ENCODE measurements at regions not wholly inside any gene's neighbourhood (a gene's known extent, or its start where the extent isn't known, plus 50 kb on each side); places are given as distances from the start of the nearest gene placed in this dataset.
A peak's percentile ranks its signal among the peaks of the same experiment; 100 is the strongest.
"Not testable (repeated sequence)": the region's sequence is repeated elsewhere in the genome, so short reads cannot be mapped to it uniquely, and the experiment has no call there.

DNA sequence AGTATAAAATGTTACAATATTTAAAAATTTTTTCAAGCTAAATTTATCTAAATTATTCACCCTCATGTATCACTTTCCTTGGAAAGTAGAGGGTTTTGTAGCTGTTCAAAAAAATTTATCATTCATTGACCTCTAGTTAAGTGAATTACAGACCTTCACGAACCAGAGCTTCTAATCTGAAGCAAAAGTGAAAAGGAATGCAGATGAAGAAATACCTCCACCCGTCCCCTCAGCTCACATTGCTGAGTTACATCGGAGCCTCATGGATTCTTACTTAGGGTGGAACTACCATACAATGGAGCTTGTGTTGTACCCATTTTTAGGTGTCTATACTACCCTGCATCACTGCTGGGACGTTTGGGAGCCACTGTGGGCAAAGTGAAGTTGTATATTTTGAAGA lies 146.2 kb upstream of the NEDD9 start:
- no peaks in the 10 kb centered on the region for H3K36me3 ChIP-seq (ENCODE audit: control insufficient read depth in 2 of 2, insufficient read depth in 2 of 2, low read length in 2 of 2)
- H3K4me1 ChIP-seq (ENCODE audit: control insufficient read depth in 2 of 2, insufficient read depth in 2 of 2, low read length in 2 of 2), result peaks cover 4 to 5% of the 10 kb centered on the region in 2 donors
- H3K9me3 ChIP-seq (ENCODE audit: control insufficient read depth in 2 of 2, low read length in 2 of 2), result no peaks in the 10 kb centered on the region
- H3K27me3 ChIP-seq (ENCODE audit: control insufficient read depth in 2 of 2, insufficient read depth in 2 of 2, low read length in 2 of 2), result no peaks in the 10 kb centered on the region
- H3K4me3 ChIP-seq (ENCODE audit: low read length in 2 of 2), result no peak overlapping the region
- no peak overlapping the region for H3K27ac ChIP-seq (ENCODE audit: low read depth in 2 of 2, low read length in 2 of 2)
- no peak overlapping the region for H3K9ac ChIP-seq (ENCODE audit: low read depth in 1 of 2, low read length in 2 of 2)

DNA sequence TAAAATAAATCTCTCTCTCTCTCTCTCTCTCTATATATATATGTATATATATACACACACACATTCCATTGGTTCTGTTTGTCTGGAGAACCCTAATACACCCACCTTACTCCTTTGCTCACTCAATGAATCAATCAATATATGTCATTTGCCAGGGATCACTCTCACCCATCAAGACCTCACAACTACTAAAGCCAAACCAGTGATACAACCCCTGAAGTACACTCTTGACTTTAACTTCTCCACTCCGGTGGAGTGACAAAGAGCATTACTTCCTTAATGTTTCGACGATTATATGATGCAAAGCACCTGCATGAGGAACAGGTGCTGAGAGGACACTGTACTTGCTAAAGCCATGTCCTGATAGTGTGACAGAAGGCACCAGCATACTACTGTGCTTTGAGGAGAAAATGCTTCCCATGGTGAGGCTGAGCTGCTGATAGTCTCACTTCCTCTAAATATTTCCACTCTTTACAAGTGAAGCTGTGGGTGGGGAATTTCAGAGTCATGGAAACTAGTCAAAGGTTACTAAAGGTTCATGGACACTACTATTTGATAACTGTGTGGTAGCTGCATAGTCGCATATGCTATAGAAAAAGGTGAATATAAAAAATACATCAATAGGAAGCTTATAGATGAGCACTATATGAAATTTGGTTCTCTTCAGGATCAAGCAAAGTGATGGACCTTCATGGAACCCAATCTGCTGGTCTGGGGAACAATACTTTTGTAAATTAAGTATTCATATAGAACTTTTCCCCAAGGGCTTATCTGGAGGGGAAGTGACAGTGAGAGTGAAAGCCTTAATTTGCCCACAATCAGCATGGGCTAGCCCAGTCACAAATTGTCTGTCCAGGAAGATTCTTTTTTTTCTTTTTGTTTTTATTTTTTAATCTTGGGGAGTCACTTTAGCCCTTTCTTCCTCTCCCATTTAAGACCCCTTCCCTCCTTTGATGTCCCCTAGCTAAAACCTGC lies 141.9 kb upstream of the NEDD9 start:
- Histone ChIP-seq H3K9me3 (ENCODE audit: control insufficient read depth in 2 of 2, low read length in 2 of 2) (no peaks in the 10 kb centered on the region), H3K36me3 (ENCODE audit: control insufficient read depth in 2 of 2, insufficient read depth in 2 of 2, low read length in 2 of 2) (no peaks in the 10 kb centered on the region), H3K4me3 (ENCODE audit: low read length in 2 of 2) (peak overlapping the region in 1 of 2 donors; percentile 43), H3K4me1 (ENCODE audit: control insufficient read depth in 2 of 2, insufficient read depth in 2 of 2, low read length in 2 of 2) (peaks cover 4 to 5% of the 10 kb centered on the region in 2 donors), H3K27ac (ENCODE audit: low read depth in 2 of 2, low read length in 2 of 2) (peak overlapping the region; percentile 14 to 25), H3K27me3 (ENCODE audit: control insufficient read depth in 2 of 2, insufficient read depth in 2 of 2, low read length in 2 of 2) (no peaks in the 10 kb centered on the region), H3K9ac (ENCODE audit: low read depth in 1 of 2, low read length in 2 of 2) (no peak overlapping the region)

DNA sequence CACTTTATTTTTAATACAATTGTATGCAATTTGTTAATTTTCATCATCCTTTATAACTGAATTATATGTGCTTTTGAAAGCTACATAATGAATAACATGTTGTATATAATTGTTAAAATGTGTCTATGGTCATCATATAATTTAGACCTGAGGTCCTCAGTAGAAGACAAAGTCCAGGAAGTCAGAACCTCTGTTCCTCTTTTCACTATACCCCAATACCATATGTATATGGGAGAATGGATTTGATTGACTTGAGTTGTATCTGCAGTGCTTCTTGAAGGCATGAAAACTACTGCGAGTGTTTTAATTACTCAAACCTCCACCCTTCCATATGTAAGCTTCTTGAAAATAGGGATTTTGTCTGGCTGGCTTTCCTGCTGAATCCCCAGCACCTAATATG lies 140.7 kb upstream of the NEDD9 start:
- Histone ChIP-seq H3K9me3 (ENCODE audit: control insufficient read depth in 2 of 2, low read length in 2 of 2) (no peaks in the 10 kb centered on the region), H3K4me3 (ENCODE audit: low read length in 2 of 2) (no peak overlapping the region), H3K4me1 (ENCODE audit: control insufficient read depth in 2 of 2, insufficient read depth in 2 of 2, low read length in 2 of 2) (peaks cover 4 to 5% of the 10 kb centered on the region in 2 donors), H3K27me3 (ENCODE audit: control insufficient read depth in 2 of 2, insufficient read depth in 2 of 2, low read length in 2 of 2) (no peaks in the 10 kb centered on the region), H3K27ac (ENCODE audit: low read depth in 2 of 2, low read length in 2 of 2) (no peak overlapping the region), H3K36me3 (ENCODE audit: control insufficient read depth in 2 of 2, insufficient read depth in 2 of 2, low read length in 2 of 2) (no peaks in the 10 kb centered on the region), H3K9ac (ENCODE audit: low read depth in 1 of 2, low read length in 2 of 2) (no peak overlapping the region)

DNA sequence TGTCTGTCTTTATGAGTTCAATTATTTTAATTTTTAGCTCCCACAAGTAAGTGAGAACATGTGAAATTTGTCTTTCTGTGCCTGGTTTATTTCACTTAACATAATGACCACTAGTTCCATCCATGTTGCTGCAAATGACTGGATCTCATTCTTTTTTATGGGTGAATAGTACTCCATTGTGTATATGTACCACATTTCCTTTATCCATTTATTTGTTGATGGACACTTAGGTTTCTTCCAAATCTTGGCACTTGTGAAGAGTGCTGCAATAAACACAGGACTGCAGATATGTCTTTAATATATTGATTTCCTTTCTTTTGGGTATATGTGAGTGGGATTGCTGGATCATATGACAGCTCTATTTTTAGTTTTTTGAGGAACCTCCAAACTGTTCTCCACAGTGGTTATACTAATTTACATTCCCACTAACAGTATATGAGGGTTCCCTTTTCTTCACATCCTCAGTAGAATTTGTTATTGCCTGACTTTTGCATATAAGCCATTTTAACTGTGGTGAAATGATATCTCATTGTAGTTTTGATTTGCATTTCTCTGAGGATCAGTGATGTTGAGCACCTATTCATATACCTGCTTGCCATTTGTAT lies 139.8 kb upstream of the NEDD9 start:
- not testable (repeated sequence) for H3K27ac ChIP-seq (ENCODE audit: low read depth in 2 of 2, low read length in 2 of 2); H3K36me3 ChIP-seq (ENCODE audit: control insufficient read depth in 2 of 2, insufficient read depth in 2 of 2, low read length in 2 of 2); H3K27me3 ChIP-seq (ENCODE audit: control insufficient read depth in 2 of 2, insufficient read depth in 2 of 2, low read length in 2 of 2); H3K9me3 ChIP-seq (ENCODE audit: control insufficient read depth in 2 of 2, low read length in 2 of 2); H3K9ac ChIP-seq (ENCODE audit: low read depth in 1 of 2, low read length in 2 of 2); H3K4me3 ChIP-seq (ENCODE audit: low read length in 2 of 2)
- H3K4me1 ChIP-seq (ENCODE audit: control insufficient read depth in 2 of 2, insufficient read depth in 2 of 2, low read length in 2 of 2), result peaks cover 10 to 12% of the 10 kb centered on the region in 2 donors

DNA sequence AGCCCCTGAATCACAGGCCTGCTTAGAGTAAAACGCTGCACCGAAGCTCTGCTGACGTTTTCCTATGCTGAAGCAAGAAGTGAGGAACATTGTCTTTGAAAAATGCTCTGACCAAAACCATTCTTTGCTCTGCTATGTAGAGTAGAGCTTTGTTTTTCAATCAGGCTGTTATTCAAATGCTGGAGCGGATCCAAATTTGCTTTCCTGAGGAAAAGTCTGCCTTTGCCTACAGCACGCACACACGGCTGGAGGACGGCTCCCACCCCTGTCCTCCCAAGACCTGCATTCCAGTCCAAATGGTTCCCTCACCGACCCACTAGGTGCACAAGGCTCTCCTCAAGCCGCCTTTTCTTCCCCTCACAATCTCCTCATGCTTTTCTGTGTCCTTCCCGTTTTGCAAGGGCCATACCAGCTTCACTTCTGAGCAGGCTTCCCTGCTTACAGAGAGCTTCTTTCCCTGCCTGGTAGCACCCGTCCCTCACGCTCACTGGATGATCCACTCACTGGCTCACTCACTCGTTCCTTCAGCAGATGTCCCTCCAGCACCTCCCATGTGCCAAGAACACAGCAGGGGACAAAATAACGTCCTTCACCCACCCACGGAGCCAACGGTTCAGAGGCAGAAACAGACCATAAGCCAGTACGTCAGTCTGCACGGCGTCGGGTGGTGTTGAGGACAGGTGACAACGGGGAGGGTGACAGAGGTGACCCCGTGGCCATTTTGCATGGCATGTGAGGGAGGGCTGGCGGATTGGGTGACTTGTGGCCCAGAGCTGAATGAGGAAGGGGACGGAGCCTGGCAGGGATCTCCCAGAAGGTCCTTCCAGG lies 137.9 kb upstream of the NEDD9 start:
- H3K27me3 ChIP-seq (ENCODE audit: control insufficient read depth in 2 of 2, insufficient read depth in 2 of 2, low read length in 2 of 2), result no peaks in the 10 kb centered on the region
- H3K9ac ChIP-seq (ENCODE audit: low read depth in 1 of 2, low read length in 2 of 2), result no peak overlapping the region
- peak overlapping the region in 1 of 2 donors; percentile 2 for H3K27ac ChIP-seq (ENCODE audit: low read depth in 2 of 2, low read length in 2 of 2)
- H3K4me1 ChIP-seq (ENCODE audit: control insufficient read depth in 2 of 2, insufficient read depth in 2 of 2, low read length in 2 of 2), result peaks cover 10 to 17% of the 10 kb centered on the region in 2 donors
- H3K9me3 ChIP-seq (ENCODE audit: control insufficient read depth in 2 of 2, low read length in 2 of 2), result no peaks in the 10 kb centered on the region
- H3K36me3 ChIP-seq (ENCODE audit: control insufficient read depth in 2 of 2, insufficient read depth in 2 of 2, low read length in 2 of 2), result no peaks in the 10 kb centered on the region
- no peak overlapping the region for H3K4me3 ChIP-seq (ENCODE audit: low read length in 2 of 2)

DNA sequence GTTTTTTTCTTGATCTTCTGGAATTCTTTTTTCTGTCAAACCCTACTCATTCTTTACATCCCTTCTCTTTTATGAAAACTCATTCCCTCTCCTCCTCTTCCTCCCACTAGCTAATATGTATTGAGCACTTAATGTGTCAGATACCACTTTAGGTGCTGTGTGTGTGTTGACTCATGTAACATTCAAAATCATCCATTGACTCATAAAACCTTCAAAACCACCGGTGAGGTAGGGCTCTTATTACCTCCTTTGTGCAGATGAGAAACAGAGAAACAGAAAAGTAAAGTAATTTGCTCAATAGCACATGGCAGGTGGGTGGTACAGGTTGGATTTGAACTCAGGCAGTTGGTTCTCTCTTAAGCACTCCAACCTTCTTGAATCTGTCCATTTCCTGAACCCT lies 136.3 kb upstream of the NEDD9 start:
- Histone ChIP-seq H3K9ac (ENCODE audit: low read depth in 1 of 2, low read length in 2 of 2) (no peak overlapping the region), H3K4me1 (ENCODE audit: control insufficient read depth in 2 of 2, insufficient read depth in 2 of 2, low read length in 2 of 2) (peaks cover 5 to 17% of the 10 kb centered on the region in 2 donors), H3K4me3 (ENCODE audit: low read length in 2 of 2) (no peak overlapping the region), H3K9me3 (ENCODE audit: control insufficient read depth in 2 of 2, low read length in 2 of 2) (no peaks in the 10 kb centered on the region), H3K27ac (ENCODE audit: low read depth in 2 of 2, low read length in 2 of 2) (no peak overlapping the region), H3K27me3 (ENCODE audit: control insufficient read depth in 2 of 2, insufficient read depth in 2 of 2, low read length in 2 of 2) (no peaks in the 10 kb centered on the region), H3K36me3 (ENCODE audit: control insufficient read depth in 2 of 2, insufficient read depth in 2 of 2, low read length in 2 of 2) (no peaks in the 10 kb centered on the region)

DNA sequence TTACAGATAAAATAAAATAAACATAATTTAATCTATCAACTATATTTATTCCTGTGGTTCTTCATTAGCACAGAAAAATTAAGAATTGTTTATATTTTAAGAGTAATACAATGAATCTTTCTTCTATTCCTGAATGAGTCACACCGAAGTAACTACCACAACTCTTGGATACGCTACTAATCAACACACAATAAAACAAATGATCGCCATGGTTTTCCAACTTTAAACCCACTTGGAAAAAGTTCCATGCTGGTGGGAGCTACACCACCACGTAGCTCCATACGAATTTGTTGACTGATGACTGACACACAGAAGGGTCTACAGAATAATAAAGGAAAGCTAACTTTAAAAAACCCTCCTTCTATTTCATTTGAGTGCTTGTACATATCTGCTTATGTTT lies 135.8 kb upstream of the NEDD9 start:
- no peak overlapping the region for H3K4me3 ChIP-seq (ENCODE audit: low read length in 2 of 2)
- no peaks in the 10 kb centered on the region for H3K36me3 ChIP-seq (ENCODE audit: control insufficient read depth in 2 of 2, insufficient read depth in 2 of 2, low read length in 2 of 2)
- no peak overlapping the region for H3K27ac ChIP-seq (ENCODE audit: low read depth in 2 of 2, low read length in 2 of 2)
- peaks cover 5 to 14% of the 10 kb centered on the region in 2 donors for H3K4me1 ChIP-seq (ENCODE audit: control insufficient read depth in 2 of 2, insufficient read depth in 2 of 2, low read length in 2 of 2)
- H3K9me3 ChIP-seq (ENCODE audit: control insufficient read depth in 2 of 2, low read length in 2 of 2), result no peaks in the 10 kb centered on the region
- no peaks in the 10 kb centered on the region for H3K27me3 ChIP-seq (ENCODE audit: control insufficient read depth in 2 of 2, insufficient read depth in 2 of 2, low read length in 2 of 2)
- no peak overlapping the region for H3K9ac ChIP-seq (ENCODE audit: low read depth in 1 of 2, low read length in 2 of 2)

DNA sequence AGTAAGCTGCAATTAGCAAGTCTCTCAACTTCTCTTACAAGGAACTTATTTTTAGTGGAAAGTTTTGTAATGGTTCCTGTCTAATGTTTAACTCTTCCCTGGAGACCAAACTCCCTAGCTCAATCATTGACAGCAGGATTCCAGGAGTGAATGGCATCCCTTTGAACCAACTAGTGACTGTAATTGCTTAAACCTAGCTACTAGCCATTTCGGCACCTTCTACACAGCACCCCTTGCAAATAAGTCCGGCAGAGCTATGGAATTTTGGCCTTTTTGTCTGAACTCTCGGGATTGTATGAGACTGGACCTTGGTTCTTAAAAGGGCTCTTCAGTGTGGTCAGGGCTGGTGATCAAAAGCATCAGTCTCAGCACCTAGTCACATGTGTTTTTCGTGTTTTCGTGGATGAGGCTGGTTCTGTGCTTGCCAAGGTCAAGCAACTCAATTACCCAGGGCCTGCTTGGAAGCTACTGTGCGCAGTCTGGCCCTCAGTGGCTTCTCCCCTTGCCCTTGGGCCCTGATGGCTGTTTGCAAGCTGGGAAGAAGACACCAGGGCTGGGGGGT lies 135.3 kb upstream of the NEDD9 start:
- Histone ChIP-seq H3K27ac (ENCODE audit: low read depth in 2 of 2, low read length in 2 of 2) (peak overlapping the region; percentile 59 to 66), H3K27me3 (ENCODE audit: control insufficient read depth in 2 of 2, insufficient read depth in 2 of 2, low read length in 2 of 2) (no peaks in the 10 kb centered on the region)

DNA sequence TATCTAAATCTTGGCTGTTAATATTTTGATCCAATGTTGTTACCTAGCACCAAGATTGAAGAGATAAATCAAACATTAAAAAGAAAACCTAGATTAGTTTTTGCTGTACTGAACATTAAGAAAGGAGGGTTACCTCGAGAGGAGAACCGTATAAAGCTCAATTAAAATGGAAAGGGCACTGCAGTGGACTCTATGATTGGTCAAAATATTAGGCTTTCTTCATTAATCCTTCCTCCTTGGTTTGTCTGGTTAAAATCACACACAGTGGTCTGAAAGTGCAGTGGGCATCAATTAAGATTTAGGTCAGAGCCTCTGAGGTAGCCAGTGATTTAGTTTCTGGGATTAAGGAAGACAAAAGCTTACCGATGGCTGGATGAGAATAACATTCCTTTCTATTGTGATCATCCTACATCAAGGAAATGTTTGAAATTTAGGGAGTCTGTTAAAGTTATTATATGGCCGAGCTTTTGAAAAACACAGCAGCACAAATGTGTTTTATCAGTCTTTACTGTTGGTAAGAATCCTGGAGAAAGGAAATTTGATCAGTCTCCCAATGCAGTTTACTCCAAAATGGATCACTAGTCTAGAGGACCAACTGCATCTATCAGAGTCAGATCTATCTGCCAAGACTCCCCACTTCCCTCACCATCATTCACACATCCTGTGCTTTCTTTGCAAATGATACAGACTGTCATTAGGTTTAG lies 134.6 kb upstream of the NEDD9 start:
- Histone ChIP-seq H3K9me3 (ENCODE audit: control insufficient read depth in 2 of 2, low read length in 2 of 2) (no peaks in the 10 kb centered on the region), H3K27ac (ENCODE audit: low read depth in 2 of 2, low read length in 2 of 2) (peak overlapping the region; percentile 59 to 66), H3K36me3 (ENCODE audit: control insufficient read depth in 2 of 2, insufficient read depth in 2 of 2, low read length in 2 of 2) (no peaks in the 10 kb centered on the region), H3K4me3 (ENCODE audit: low read length in 2 of 2) (peak overlapping the region in 1 of 2 donors; percentile 24), H3K4me1 (ENCODE audit: control insufficient read depth in 2 of 2, insufficient read depth in 2 of 2, low read length in 2 of 2) (peaks cover 5 to 13% of the 10 kb centered on the region in 2 donors), H3K9ac (ENCODE audit: low read depth in 1 of 2, low read length in 2 of 2) (no peak overlapping the region), H3K27me3 (ENCODE audit: control insufficient read depth in 2 of 2, insufficient read depth in 2 of 2, low read length in 2 of 2) (no peaks in the 10 kb centered on the region)

More for the DNA sequence above, 135.3 kb upstream of the NEDD9 start:
- peak overlapping the region in 1 of 2 donors; percentile 24 for H3K4me3 ChIP-seq (ENCODE audit: low read length in 2 of 2)
- H3K9me3 ChIP-seq (ENCODE audit: control insufficient read depth in 2 of 2, low read length in 2 of 2), result no peaks in the 10 kb centered on the region
- no peak overlapping the region for H3K9ac ChIP-seq (ENCODE audit: low read depth in 1 of 2, low read length in 2 of 2)
- H3K4me1 ChIP-seq (ENCODE audit: control insufficient read depth in 2 of 2, insufficient read depth in 2 of 2, low read length in 2 of 2), result peaks cover 5 to 13% of the 10 kb centered on the region in 2 donors
- H3K36me3 ChIP-seq (ENCODE audit: control insufficient read depth in 2 of 2, insufficient read depth in 2 of 2, low read length in 2 of 2), result no peaks in the 10 kb centered on the region

All from mucosa of rectum (tissue), 2 donors.